ENCODE measurements at regions not wholly inside any gene's neighbourhood (a gene's known extent, or its start where the extent isn't known, plus 50 kb on each side); places are given as distances from the start of the nearest gene placed in this dataset.
"Not testable (repeated sequence)": the region's sequence is repeated elsewhere in the genome, so short reads cannot be mapped to it uniquely, and the experiment has no call there.

GRCh38 chr16:85229869-85230462, 117.7 kb upstream of the CIBAR2 start:
- no peak for ATAC-seq
- no peak for DNase-seq (ENCODE audit: low spot score)
- intact Hi-C loops (cut with DNase I): no loop called here

DNA sequence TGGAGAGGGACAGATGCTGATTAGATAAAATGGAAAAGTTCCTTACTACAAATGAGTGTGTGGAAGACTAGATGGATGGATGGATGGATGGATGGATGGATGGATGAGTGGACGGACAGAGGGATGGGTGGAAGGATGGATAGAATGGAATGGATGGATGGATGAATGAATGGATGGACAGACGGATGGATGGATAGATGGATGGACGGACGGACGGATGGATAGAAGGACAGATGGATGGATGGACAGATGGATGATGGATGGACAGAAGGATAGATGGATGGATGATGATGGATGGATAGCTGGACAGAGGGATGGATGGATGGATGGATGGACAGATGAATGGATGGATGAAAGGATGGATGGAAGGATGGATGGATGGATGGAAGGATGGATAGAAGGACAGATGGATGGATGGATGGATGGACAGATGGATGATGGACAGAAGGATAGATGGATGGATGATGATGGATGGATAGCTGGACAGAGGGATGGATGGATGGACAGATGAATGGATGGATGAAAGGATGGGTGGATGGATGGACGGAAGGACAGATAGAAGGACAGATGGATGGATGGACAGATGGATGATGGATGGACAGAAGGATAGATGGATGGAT, 118.6 kb upstream of the CIBAR2 start:
- ATAC-seq; DNase-seq (ENCODE audit: low spot score); intact Hi-C loops (cut with DNase I): not testable (repeated sequence)

GRCh38 chr16:85231959-85232358, 119.7 kb upstream of the CIBAR2 start:
- intact Hi-C loops (cut with DNase I): no loop called here
- DNase-seq (ENCODE audit: low spot score): no peak
- ATAC-seq: no peak

DNA sequence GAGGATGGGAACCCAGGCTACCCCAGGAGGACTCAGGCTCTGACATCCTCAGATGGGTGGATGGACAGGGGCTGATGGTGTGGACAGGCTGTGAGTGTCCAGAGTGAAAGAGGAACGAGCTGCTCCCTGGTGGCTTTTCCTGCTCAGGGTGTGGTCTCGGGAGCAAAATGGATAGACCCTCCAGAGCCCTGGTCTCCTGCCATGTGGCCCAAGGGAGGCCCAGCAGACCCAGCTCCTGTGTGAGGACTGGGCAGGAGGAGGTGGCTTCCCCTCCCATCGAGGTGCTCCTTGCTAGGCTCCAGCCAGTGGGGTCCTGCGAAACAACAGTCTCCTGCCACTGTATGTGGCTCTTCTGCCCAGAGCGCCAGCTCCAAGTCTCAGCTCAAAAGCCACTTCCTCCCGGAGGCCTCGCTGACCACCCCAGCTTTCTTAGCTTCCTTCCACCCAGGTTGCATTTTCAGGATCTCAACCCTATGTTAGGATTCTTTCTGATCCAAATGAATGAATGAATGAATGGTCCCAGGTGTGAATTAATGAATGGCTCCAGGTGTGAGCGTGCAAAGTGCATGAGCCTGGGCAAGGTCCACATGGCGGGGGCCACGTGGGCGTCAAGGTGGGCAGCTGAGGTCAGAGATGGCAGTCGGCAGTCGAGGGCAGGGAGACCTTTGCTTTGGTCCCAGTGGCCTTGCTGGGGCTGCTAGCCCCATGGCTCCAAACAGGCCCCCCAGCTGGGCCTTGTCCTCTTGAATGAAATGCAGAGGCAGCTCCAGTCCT, 120.3 kb upstream of the CIBAR2 start:
- ATAC-seq: no peak
- intact Hi-C loops (cut with DNase I): no loop called here
- no peak for DNase-seq (ENCODE audit: low spot score)

GRCh38 chr16:85233516-85233915, 121.2 kb upstream of the CIBAR2 start:
- intact Hi-C loops (cut with DNase I): no loop called here
- DNase-seq (ENCODE audit: low spot score) (no peak), ATAC-seq (no peak)

GRCh38 chr16:85234310-85235204, 122.3 kb upstream of the CIBAR2 start:
- peak; percentile 72 for ATAC-seq
- peak; percentile 79 for DNase-seq (ENCODE audit: low spot score)
- intact Hi-C loops (cut with DNase I): no loop called here

DNA sequence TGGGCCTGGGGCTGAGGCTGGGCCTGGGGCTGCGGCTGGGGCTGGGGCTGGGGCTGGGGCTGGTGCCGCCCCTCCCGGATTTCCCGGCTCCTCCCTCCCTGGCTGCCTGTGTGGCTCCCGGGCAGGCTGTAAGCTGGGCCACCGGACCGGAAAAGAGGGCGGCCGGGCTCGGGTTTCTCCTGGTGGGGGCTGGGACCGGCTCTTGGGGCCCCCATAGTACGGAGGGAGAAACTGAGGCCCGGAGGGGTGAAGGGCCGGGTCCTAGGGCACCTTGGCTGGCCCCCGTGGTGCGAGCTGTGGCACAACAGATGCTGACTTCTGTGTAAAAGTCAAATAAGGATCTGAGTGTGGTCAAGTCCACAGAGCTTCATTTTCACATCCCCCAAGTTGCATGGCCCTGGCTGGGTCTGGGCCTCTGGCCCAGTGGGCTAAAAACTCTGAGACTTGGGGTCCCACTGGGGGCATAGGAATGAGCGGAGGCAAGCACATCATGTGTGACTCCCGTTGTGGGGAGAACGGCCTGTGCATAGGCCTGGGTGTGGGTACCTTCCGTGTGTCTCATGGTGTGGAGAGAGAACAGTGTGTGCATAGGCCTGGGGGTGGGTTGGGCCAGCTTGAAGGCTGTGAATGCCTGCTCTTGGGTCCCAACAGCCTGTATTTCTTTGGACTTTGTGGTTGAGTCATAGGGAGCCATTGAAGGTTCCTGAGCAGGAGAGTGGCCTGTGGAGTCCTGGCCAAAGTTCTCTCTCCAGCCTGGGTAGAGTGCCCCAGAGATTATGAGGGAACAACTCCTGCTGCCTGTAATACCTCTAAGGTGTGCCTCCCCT, 123.9 kb upstream of the CIBAR2 start:
- ATAC-seq (no peak), DNase-seq (ENCODE audit: low spot score) (peak; percentile 75)
- intact Hi-C loops (cut with DNase I): no loop called here

DNA sequence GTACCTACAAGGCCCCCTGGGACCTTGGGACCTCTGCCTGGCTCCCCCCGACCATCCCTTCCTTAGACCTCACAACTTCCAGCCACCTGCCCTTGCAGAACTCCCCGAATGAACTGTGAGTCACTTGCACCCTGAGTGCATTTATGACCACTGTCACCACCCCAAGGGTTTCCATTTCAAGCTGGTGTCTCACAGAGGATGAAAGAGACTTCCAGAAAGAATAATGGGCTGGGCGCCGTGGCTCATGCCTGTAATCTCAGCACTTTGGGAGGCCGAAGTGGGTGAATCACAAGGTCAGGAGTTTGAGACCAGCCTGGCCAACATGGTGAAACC, 124.5 kb upstream of the CIBAR2 start:
- ATAC-seq (no peak), DNase-seq (ENCODE audit: low spot score) (no peak)
- intact Hi-C loops (cut with DNase I): no loop called here

DNA sequence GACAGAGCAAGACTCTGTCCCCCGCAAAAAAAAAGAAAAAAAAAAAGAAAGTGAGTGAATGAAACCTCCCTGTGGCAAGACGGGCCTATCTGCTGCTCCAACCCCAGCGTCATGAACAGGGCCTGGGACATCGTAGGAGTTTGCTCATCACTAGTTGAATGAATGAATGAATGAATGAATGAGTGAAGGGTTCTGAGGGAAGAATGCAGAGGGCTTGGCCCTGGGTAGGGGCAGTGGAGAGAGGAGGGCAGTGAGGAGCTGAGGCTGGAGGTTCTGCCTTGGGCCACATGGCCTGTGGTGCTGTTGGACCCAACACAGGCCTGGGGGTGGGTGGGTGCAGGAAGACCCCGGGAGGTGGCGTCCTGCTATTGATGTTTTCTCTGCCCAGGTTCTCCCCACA, 125.5 kb upstream of the CIBAR2 start:
- intact Hi-C loops (cut with DNase I): no loop called here
- ATAC-seq: no peak
- no peak for DNase-seq (ENCODE audit: low spot score)

DNA sequence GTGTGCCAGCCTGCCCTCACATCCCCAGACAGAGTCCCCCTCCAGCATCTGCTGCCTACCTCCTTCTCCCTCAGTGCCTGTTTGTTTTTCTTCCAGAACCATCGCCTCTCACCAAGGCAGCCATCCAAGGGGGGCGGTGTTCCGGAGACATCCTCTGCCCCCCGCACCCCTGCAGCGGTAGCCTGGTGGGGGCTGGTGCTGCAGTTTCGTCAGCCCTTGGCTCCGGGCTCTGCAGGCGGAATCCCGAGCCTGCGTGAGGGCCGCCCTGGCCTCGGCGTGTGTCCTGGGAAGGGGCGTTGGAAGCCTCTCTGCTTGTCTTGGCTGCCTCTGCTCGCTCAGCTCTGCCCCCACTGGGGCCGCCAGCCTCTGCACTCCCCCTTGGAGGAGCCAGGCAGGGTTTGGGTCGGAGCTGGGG, 126.0 kb upstream of the CIBAR2 start:
- DNase-seq (ENCODE audit: low spot score): peak; percentile 89
- intact Hi-C loops (cut with DNase I): no loop called here
- peak; percentile 84 for ATAC-seq

DNA sequence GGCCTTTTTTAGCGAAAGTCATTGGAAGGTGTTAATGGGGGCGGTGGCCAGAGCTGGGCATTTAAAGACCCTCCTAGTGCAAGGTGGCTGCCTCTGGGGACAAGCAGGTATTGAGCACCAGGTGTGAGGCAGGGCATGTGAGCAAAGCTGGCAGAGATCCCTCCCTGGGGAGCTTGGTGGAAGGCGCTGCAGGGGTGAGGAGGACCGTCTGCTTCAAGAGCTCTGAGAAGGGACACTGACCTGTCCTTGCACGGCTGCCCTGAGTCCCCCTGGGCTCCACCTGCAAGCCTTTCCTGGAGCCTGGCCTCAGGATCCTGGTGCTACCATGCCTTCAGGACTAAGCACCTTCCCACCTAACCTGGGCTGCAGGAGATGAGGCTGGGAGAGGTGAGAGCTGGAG, 127.0 kb upstream of the CIBAR2 start:
- ATAC-seq: no peak
- no peak for DNase-seq (ENCODE audit: low spot score)
- intact Hi-C loops (cut with DNase I): no loop called here

- intact Hi-C loops (cut with DNase I): no loop called here
- ATAC-seq (no peak), DNase-seq (ENCODE audit: low spot score) (no peak)
Measured at GRCh38 chr16:85239871-85240270, 127.6 kb upstream of the CIBAR2 start.

DNA sequence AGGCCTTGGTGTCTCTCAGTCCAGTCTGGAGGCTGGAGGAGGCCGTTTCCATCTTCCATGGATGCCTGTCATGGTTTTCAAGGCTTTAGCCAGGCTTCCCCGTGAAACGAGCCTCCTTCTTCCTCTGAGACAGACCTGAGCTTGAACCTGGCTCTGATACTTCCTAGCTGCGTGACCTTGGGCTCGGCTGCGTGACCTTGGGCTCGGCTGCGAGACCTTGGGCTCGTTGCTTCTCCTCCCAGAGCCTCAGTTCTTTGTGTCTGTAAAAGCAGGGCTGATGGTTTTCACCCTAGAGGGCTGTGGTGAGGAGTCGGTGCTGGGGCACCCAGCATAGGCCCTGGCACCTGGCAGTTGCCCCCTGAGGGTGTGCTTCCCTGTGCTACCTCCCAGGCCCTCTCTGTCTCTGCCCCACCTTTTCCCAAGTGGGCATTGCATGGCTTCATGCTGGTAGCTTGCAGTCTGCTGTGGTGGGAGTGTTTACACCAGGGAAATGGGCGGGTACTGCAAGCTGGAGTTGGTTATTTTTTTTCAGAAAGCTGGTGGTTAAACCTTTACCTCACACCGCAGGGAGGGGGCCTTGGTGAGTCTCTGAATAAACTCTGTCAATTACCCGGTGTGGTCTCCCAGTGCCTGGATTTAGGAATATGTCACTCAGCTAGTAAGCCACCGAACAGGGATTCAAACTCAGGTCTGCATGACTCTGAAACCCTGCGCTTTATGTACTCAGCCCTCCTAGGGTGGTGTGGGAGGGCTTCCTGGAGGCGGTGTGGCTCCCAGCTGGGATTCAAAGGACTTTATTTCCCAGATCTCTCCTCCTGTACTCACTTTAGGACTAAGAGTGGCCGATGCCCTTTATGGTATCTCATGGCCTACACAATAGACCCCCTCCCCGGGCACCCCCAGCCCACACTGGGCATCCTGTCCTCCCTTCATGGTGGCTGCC, 129.0 kb upstream of the CIBAR2 start:
- intact Hi-C loops (cut with DNase I): no loop called here
- no peak for ATAC-seq

DNA sequence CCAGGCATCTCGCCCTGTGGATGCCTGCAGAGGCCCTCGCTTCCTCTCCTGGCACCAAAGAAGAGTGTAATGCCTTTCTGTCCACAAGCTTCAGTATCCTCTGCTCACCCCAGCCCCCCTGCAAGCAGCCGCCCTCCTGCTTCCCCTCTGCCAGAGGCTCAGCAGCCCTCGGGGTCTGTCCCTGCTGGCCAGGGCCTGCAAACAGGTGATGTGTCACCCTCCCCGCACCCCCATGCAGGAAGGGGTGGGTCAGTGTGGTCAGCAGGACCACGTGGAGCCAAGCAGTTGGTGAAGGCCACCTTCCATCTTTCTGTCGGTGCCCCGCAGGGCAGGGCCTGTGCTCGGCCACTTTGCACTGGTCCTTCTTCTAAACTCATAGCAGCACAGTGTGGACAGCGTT, 129.9 kb upstream of the CIBAR2 start:
- ATAC-seq: no peak
- DNase-seq (ENCODE audit: low spot score): no peak
- intact Hi-C loops (cut with DNase I): no loop called here

More for the DNA sequence above, 129.0 kb upstream of the CIBAR2 start:
- no peak for DNase-seq (ENCODE audit: low spot score)

DNA sequence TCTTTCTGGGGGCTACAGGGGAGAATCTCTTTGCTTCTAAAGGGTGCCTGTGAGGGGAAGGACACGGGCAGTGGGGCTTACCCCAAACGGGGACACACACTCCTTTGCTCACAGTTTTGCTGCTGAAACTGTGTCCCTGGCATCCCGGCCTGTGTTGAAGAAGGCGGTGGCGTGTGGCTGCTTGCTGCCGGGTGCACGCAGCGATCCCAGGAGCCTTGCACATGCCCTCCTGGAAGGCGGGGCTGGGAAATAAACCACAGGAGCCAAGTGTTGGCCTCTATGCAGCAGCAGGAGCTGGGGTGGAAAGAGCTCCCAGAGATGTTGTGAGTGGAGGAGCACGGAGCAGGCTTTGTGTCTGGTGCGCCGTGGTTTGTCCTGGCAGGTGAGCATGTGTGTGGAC, 131.0 kb upstream of the CIBAR2 start:
- intact Hi-C loops (cut with DNase I): no loop called here
- ATAC-seq (no peak), DNase-seq (ENCODE audit: low spot score) (no peak)

DNA sequence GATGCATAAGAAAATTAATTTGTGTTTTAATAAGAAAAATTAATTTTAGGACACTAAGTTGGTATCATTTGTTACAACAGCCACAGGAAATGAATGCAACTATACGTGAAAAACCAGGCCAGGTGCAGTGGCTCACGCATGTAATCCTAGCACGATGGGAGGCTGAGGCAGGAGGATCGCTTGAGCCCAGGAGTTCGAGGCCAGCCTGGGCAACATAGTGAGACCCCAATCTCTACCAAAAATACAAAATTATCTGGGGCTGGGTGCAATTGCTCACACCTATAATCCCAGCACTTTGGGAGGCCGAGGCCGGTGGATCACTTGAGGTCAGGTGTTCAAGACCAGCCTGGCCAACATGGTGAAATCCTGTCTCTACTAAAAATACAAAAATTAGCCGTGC, 132.2 kb upstream of the CIBAR2 start:
- ATAC-seq; intact Hi-C loops (cut with DNase I); DNase-seq (ENCODE audit: low spot score): not testable (repeated sequence)

- DNase-seq (ENCODE audit: low spot score) (peak; percentile 81), ATAC-seq (peak; percentile 71)
- intact Hi-C loops (cut with DNase I): no loop called here
Measured at GRCh38 chr16:85245307-85246172, 133.3 kb upstream of the CIBAR2 start.
